Liver (tissue), 8 donors: ENCODE measurements at regions not wholly inside any gene's neighbourhood (a gene's known extent, or its start where the extent isn't known, plus 50 kb on each side); places are given as distances from the start of the nearest gene placed in this dataset.

Experiments
- DNase-seq: peaks from one replicate; pipeline ENCODE4 v3.0.0-alpha.2; 2017; ENCODE audit warnings: low spot score
- H3K27ac ChIP-seq, 2 donors: one replicate each; pipeline ENCODE4 v1.7.0; 2013; ENCODE audit warnings: inconsistent platforms in 2 of 2, low read length in 2 of 2, control low read depth in 1 of 2, low read depth in 1 of 2, mild to moderate bottlenecking in 1 of 2
- H3K27me3 ChIP-seq, 4 donors: one replicate each; pipeline versions ENCODE4 v1.6.1 to v1.7.0; 2013; ENCODE audit warnings: low read length in 3 of 4, inconsistent platforms in 1 of 4, mild to moderate bottlenecking in 1 of 4, moderate library complexity in 1 of 4; ENCODE audit not compliant: control insufficient read depth in 4 of 4, insufficient read depth in 4 of 4
- H3K36me3 ChIP-seq, 4 donors: one replicate each; pipeline versions ENCODE4 v1.6.1 to v1.7.0; 2013; ENCODE audit warnings: low read length in 3 of 4, mild to moderate bottlenecking in 3 of 4, low read depth in 1 of 4, moderate library complexity in 1 of 4; ENCODE audit not compliant: control insufficient read depth in 4 of 4, insufficient read depth in 3 of 4
- H3K4me1 ChIP-seq, 4 donors: one replicate each; pipeline versions ENCODE4 v1.6.1 to v1.7.0; 2013; ENCODE audit warnings: low read length in 3 of 4, mild to moderate bottlenecking in 3 of 4, moderate library complexity in 1 of 4; ENCODE audit not compliant: control insufficient read depth in 4 of 4, insufficient read depth in 4 of 4
- H3K4me3 ChIP-seq, 3 donors: one replicate each; pipeline versions ENCODE4 v1.6.1 to v1.7.0; 2013; ENCODE audit warnings: low read length in 3 of 3, control low read depth in 1 of 3, low read depth in 1 of 3, mild to moderate bottlenecking in 1 of 3
- H3K9ac ChIP-seq, 2 donors: one replicate each; pipeline ENCODE4 v1.7.0; 2013; ENCODE audit warnings: low read length in 2 of 2, mild to moderate bottlenecking in 2 of 2, moderate library complexity in 2 of 2, control low read depth in 1 of 2, low read depth in 1 of 2
- H3K9me3 ChIP-seq, 4 donors: one replicate each; pipeline versions ENCODE4 v1.6.1 to v1.7.0; 2013; ENCODE audit warnings: low read length in 3 of 4; ENCODE audit not compliant: control insufficient read depth in 4 of 4
- EGR1 ChIP-seq, 2 donors: IDR thresholded peaks; 2 replicates each; pipeline ENCODE4 v1.6.1; 2016 to 2018; ENCODE audit warnings: antibody characterized with exemption in 2 of 2, low read depth in 2 of 2
- FOXA1 ChIP-seq: IDR thresholded peaks from 2 replicates; pipeline ENCODE4 v1.6.1; 2016; ENCODE audit warnings: antibody characterized with exemption
- FOXA2 ChIP-seq: IDR thresholded peaks from 2 replicates; pipeline ENCODE4 v1.6.1; 2016; ENCODE audit warnings: antibody characterized with exemption
- GABPA ChIP-seq, 2 donors: IDR thresholded peaks in 1 of 2; conservative IDR thresholded peaks in 1 of 2; 2 replicates each; pipeline ENCODE4 v1.6.1; 2016; ENCODE audit warnings: antibody characterized with exemption in 2 of 2, mild to moderate bottlenecking in 1 of 2, moderate library complexity in 1 of 2
- HNF4A ChIP-seq, 2 donors: conservative IDR thresholded peaks; 2 replicates each; pipeline ENCODE4 v1.6.1; 2016; ENCODE audit warnings: antibody characterized with exemption in 2 of 2, mild to moderate bottlenecking in 2 of 2
- HNF4G ChIP-seq: IDR thresholded peaks from 2 replicates; pipeline ENCODE4 v1.6.1; 2016; ENCODE audit warnings: antibody characterized with exemption
- JUND ChIP-seq, 2 donors: IDR thresholded peaks; 2 replicates each; pipeline ENCODE4 v1.6.1; 2016; ENCODE audit warnings: antibody characterized with exemption in 2 of 2
- NR2F2 ChIP-seq: IDR thresholded peaks from 2 replicates; pipeline ENCODE4 v1.6.1; 2016; ENCODE audit warnings: antibody characterized with exemption
- RAD21 ChIP-seq, 2 donors: IDR thresholded peaks; 2 replicates each; pipeline ENCODE4 v1.6.1; 2016; ENCODE audit warnings: antibody characterized with exemption in 2 of 2, mild to moderate bottlenecking in 2 of 2
- RXRA ChIP-seq, 2 donors: IDR thresholded peaks; 2 replicates each; pipeline ENCODE4 v1.6.1; 2017 to 2018; ENCODE audit warnings: antibody characterized with exemption in 2 of 2, mild to moderate bottlenecking in 1 of 2
- SP1 ChIP-seq: IDR thresholded peaks from 2 replicates; pipeline ENCODE4 v1.6.1; 2018; ENCODE audit warnings: antibody characterized with exemption, mild to moderate bottlenecking
- TAF1 ChIP-seq: conservative IDR thresholded peaks from 2 replicates; pipeline ENCODE4 v1.6.1; 2016; ENCODE audit warnings: antibody characterized with exemption, mild to moderate bottlenecking
- YY1 ChIP-seq: IDR thresholded peaks from 2 replicates; pipeline ENCODE4 v1.6.1; 2016; ENCODE audit warnings: antibody characterized with exemption, mild to moderate bottlenecking
- WGBS: extraction: QIAGEN DNeasy Blood & Tissue Kit; methylation state at CpG from one replicate; pipeline ENCODE4 v1.1.7; 2013; 5-methylcytosine and 5-hydroxymethylcytosine counted together
- TF ChIP-seq, protein P1 (sequence below): fragments of 150-350 bp; IDR thresholded peaks from 2 replicates; pipeline ENCODE4 v1.5.1; 2017; ENCODE audit warnings: improper control_type of control experiment, low read depth, low read length; ENCODE audit not compliant: missing input control
- TF ChIP-seq, protein P2 (sequence below): IDR thresholded peaks from 2 replicates; pipeline ENCODE4 v1.6.1; 2016; ENCODE audit warnings: antibody characterized with exemption
- TF ChIP-seq, protein P3 (sequence below): IDR thresholded peaks from 2 replicates; pipeline ENCODE4 v1.6.1; 2016; ENCODE audit warnings: antibody characterized with exemption
- TF ChIP-seq, protein P4 (sequence below): IDR thresholded peaks from 2 replicates; pipeline ENCODE4 v1.6.1; 2016; ENCODE audit warnings: antibody characterized with exemption, mild to moderate bottlenecking
- TF ChIP-seq, protein P5 (sequence below): IDR thresholded peaks from 2 replicates; pipeline ENCODE4 v1.6.1; 2016; ENCODE audit warnings: antibody characterized with exemption
- donor health status: healthy.
- donor health status: healthy.
- donor health status: healthy.
- donor health status: healthy.
- donor health status: healthy.

DNA sequence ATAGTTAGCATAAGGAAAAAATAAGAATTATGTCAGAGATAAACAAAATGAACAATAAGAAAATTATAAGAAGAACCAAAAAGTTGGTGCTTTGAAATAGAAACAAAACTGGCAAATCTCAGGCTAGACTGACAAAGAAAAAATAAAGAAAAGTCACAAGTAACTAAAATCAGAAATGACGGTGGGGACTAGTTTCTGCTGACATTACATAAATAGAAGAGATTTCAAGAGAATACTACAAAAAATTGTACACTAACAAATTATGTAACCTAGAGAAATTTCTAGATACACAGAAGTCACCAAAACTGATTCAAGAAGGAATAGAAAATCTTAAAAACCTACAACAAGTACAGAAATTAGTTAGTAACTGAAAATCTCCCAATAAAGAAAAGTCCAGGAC is 355.6 kb upstream of the SGCG start (continued):
- TF ChIP-seq, protein P1, sequence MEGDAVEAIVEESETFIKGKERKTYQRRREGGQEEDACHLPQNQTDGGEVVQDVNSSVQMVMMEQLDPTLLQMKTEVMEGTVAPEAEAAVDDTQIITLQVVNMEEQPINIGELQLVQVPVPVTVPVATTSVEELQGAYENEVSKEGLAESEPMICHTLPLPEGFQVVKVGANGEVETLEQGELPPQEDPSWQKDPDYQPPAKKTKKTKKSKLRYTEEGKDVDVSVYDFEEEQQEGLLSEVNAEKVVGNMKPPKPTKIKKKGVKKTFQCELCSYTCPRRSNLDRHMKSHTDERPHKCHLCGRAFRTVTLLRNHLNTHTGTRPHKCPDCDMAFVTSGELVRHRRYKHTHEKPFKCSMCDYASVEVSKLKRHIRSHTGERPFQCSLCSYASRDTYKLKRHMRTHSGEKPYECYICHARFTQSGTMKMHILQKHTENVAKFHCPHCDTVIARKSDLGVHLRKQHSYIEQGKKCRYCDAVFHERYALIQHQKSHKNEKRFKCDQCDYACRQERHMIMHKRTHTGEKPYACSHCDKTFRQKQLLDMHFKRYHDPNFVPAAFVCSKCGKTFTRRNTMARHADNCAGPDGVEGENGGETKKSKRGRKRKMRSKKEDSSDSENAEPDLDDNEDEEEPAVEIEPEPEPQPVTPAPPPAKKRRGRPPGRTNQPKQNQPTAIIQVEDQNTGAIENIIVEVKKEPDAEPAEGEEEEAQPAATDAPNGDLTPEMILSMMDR, result no peak
- TF ChIP-seq, protein P2, sequence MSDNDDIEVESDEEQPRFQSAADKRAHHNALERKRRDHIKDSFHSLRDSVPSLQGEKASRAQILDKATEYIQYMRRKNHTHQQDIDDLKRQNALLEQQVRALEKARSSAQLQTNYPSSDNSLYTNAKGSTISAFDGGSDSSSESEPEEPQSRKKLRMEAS, result no peak

DNA sequence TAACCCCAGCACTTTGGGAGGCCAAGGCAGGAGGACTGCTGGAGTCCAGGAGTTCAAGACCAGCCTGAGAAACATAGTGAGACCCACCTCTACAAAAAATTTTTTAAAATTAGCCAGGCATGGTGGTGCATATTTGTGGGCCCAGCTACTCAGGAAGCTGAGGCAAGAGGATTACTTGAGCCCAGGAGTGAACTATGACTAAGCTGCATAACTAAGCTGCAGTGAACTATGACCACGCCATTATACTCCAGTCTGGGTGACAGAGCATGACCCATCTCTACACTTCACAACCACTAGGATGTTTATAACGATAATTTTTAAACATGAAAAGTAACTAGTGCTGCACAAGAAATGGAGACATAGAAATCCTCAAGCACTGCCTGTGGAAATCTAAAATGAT is 352.7 kb upstream of the SGCG start:
- H3K9me3 ChIP-seq, result no peaks in the 10 kb centered on the region
- no peaks in the 10 kb centered on the region for H3K4me1 ChIP-seq
- H3K36me3 ChIP-seq, result no peaks in the 10 kb centered on the region
- no peak for DNase-seq
- H3K9ac ChIP-seq, result no peak overlapping the region
- H3K4me3 ChIP-seq, result no peak overlapping the region
- H3K27me3 ChIP-seq, result no peaks in the 10 kb centered on the region
- no peak for TF ChIP-seq GABPA (IDR thresholded peaks at IDR 0.05 in 1 of 2, conservative IDR thresholded peaks at IDR 0.05 in 1 of 2)
- TF ChIP-seq, protein P1, result no peak
- TF ChIP-seq, protein P3, sequence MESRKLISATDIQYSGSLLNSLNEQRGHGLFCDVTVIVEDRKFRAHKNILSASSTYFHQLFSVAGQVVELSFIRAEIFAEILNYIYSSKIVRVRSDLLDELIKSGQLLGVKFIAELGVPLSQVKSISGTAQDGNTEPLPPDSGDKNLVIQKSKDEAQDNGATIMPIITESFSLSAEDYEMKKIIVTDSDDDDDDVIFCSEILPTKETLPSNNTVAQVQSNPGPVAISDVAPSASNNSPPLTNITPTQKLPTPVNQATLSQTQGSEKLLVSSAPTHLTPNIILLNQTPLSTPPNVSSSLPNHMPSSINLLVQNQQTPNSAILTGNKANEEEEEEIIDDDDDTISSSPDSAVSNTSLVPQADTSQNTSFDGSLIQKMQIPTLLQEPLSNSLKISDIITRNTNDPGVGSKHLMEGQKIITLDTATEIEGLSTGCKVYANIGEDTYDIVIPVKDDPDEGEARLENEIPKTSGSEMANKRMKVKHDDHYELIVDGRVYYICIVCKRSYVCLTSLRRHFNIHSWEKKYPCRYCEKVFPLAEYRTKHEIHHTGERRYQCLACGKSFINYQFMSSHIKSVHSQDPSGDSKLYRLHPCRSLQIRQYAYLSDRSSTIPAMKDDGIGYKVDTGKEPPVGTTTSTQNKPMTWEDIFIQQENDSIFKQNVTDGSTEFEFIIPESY, result no peak
- no peak for TF ChIP-seq HNF4G
- no peak for TF ChIP-seq NR2F2
- no peak for TF ChIP-seq YY1
- TF ChIP-seq, protein P2, result no peak
- TF ChIP-seq EGR1 (IDR thresholded peaks at IDR 0.05; ENCODE audit: low read depth in 2 of 2), result no peak
- no peak for TF ChIP-seq RXRA (IDR thresholded peaks at IDR 0.05)
- TF ChIP-seq HNF4A (conservative IDR thresholded peaks at IDR 0.05), result no peak
- TF ChIP-seq FOXA2, result no peak
- no peak for TF ChIP-seq TAF1
- no peak for TF ChIP-seq FOXA1
- TF ChIP-seq JUND (IDR thresholded peaks at IDR 0.05), result no peak
- TF ChIP-seq, protein P4, sequence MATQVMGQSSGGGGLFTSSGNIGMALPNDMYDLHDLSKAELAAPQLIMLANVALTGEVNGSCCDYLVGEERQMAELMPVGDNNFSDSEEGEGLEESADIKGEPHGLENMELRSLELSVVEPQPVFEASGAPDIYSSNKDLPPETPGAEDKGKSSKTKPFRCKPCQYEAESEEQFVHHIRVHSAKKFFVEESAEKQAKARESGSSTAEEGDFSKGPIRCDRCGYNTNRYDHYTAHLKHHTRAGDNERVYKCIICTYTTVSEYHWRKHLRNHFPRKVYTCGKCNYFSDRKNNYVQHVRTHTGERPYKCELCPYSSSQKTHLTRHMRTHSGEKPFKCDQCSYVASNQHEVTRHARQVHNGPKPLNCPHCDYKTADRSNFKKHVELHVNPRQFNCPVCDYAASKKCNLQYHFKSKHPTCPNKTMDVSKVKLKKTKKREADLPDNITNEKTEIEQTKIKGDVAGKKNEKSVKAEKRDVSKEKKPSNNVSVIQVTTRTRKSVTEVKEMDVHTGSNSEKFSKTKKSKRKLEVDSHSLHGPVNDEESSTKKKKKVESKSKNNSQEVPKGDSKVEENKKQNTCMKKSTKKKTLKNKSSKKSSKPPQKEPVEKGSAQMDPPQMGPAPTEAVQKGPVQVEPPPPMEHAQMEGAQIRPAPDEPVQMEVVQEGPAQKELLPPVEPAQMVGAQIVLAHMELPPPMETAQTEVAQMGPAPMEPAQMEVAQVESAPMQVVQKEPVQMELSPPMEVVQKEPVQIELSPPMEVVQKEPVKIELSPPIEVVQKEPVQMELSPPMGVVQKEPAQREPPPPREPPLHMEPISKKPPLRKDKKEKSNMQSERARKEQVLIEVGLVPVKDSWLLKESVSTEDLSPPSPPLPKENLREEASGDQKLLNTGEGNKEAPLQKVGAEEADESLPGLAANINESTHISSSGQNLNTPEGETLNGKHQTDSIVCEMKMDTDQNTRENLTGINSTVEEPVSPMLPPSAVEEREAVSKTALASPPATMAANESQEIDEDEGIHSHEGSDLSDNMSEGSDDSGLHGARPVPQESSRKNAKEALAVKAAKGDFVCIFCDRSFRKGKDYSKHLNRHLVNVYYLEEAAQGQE, result no peak
- TF ChIP-seq, protein P5, sequence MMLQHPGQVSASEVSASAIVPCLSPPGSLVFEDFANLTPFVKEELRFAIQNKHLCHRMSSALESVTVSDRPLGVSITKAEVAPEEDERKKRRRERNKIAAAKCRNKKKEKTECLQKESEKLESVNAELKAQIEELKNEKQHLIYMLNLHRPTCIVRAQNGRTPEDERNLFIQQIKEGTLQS, result no peak
- TF ChIP-seq SP1, result no peak
- no peak for TF ChIP-seq RAD21 (IDR thresholded peaks at IDR 0.05)
- H3K27ac ChIP-seq, result no peak overlapping the region
- WGBS, result 73% methylated on average over 2 of the region's 2 CpGs
